HCT116 (cell line): ENCODE measurements at regions not wholly inside any gene's neighbourhood (a gene's known extent, or its start where the extent isn't known, plus 50 kb on each side); places are given as distances from the start of the nearest gene placed in this dataset.

Experiments
- ATAC-seq: fragments of 200-7000 bp; cut with Tn5 transposase; 2 replicates; pipeline ENCODE4 v1.9.1; 2020; ENCODE audit warnings: mild to moderate bottlenecking, moderate library complexity
- BruUV-seq: library from RNA; stranded (reverse); fragments of 400-500 nt; replicated peaks from 2 replicates; lab custom pipeline; 2021; lab: Mats Ljungman, UMichigan
- CTCF ChIA-PET: fragments of 300-600 bp; sonication (Branson Sonifier 250); formaldehyde crosslinking; loops from one replicate; lab custom pipeline; 2021; ENCODE audit warnings: antibody characterized with exemption; lab: Charles Lee
- POLR2A ChIA-PET: fragments of 300-600, 350-600 bp; sonication (Branson Sonifier 250); formaldehyde crosslinking; loops from one replicate; lab custom pipeline; 2021; ENCODE audit warnings: antibody characterized with exemption; lab: Charles Lee
- RAD21 ChIA-PET, 2 experiments: fragments of 300-600 bp; sonication (Branson Sonifier 250); formaldehyde crosslinking; loops; one replicate each; lab custom pipeline; 2023; ENCODE audit warnings: low total read pairs in 2 of 2; ENCODE audit not compliant: uncharacterized antibody in 2 of 2, unreplicated experiment in 2 of 2, low non-redundant PET in 1 of 2; lab: Charles Lee
- DNase-seq: peaks from one replicate; pipeline ENCODE4 v3.0.0-alpha.2; 2010; ENCODE audit warnings: low read depth, low spot score
- H2AFZ ChIP-seq: fragments of 200-600 bp; shearing (Covaris generic), sonication (generic); 2 replicates; pipeline ENCODE4 v1.6.1; 2017; ENCODE audit warnings: low read depth, mixed run types, mixed read lengths, antibody characterized with exemption, low read length; ENCODE audit not compliant: poor library complexity, severe bottlenecking
- H3K27ac ChIP-seq: 2 replicates; pipeline ENCODE4 v1.5.1; 2012; ENCODE audit warnings: low read depth, low read length
- H3K27me3 ChIP-seq: fragments of 200-600 bp; sonication (generic); 2 replicates; pipeline ENCODE4 v1.6.1; 2016; ENCODE audit warnings: mixed run types, low read length, mixed read lengths; ENCODE audit not compliant: insufficient read depth
- H3K36me3 ChIP-seq, 2 experiments: fragments of 200-500 bp in 1 of 2; fragments of 200-600 bp in 1 of 2; sonication (Bioruptor generic) in 1 of 2; sonication (generic) in 1 of 2; 2 replicates each; pipeline versions ENCODE4 v1.5.1 to v1.6.1; 2014 to 2016; ENCODE audit warnings: low read length in 2 of 2, inconsistent platforms in 1 of 2, mixed read lengths in 1 of 2, mixed run types in 1 of 2; ENCODE audit not compliant: insufficient read depth in 2 of 2, control insufficient read depth in 1 of 2
- H3K4me1 ChIP-seq, 2 experiments: fragments of 200-600 bp in 1 of 2; sonication (generic) in 1 of 2; 2 replicates each; pipeline versions ENCODE4 v1.5.1 to v1.6.1; 2012 to 2017; ENCODE audit warnings: low read length in 2 of 2, inconsistent platforms in 1 of 2, mild to moderate bottlenecking in 1 of 2, mixed read lengths in 1 of 2, mixed run types in 1 of 2, moderate library complexity in 1 of 2; ENCODE audit not compliant: insufficient read depth in 2 of 2, control insufficient read depth in 1 of 2
- H3K4me2 ChIP-seq: fragments of 200-600 bp; sonication (generic); 2 replicates; pipeline ENCODE4 v1.6.1; 2017; ENCODE audit warnings: mixed run types, low read length, mixed read lengths
- H3K4me3 ChIP-seq, 2 experiments: fragments of 200-600 bp in 1 of 2; sonication (generic) in 1 of 2; replicated peaks in 1 of 2; 2 replicates each; pipeline ENCODE4 v1.5.1; 2011 to 2016; ENCODE audit warnings: low read length in 2 of 2, control low read depth in 1 of 2, low read depth in 1 of 2, mild to moderate bottlenecking in 1 of 2, mixed read lengths in 1 of 2, mixed run types in 1 of 2
- H3K79me2 ChIP-seq: fragments of 200-600 bp; sonication (generic); 2 replicates; pipeline ENCODE4 v1.6.1; 2017; ENCODE audit warnings: mild to moderate bottlenecking, mixed run types, low read length, moderate library complexity, mixed read lengths; ENCODE audit not compliant: insufficient read depth
- H3K9ac ChIP-seq: fragments of 200-600 bp; sonication (generic); 2 replicates; pipeline ENCODE4 v1.6.1; 2016; ENCODE audit warnings: low read length, mixed read lengths
- H3K9me2 ChIP-seq: fragments of 200-600 bp; sonication (generic), shearing (Covaris generic); 2 replicates; pipeline ENCODE4 v1.6.1; 2017; ENCODE audit warnings: mixed run types, mild to moderate bottlenecking, moderate library complexity; ENCODE audit not compliant: insufficient read depth
- H3K9me3 ChIP-seq, 2 experiments: fragments of 200-500 bp in 1 of 2; fragments of 200-600 bp in 1 of 2; sonication (Bioruptor generic) in 1 of 2; sonication (generic) in 1 of 2; 2 replicates each; pipeline ENCODE4 v1.6.1; 2014 to 2017; ENCODE audit warnings: low read length in 2 of 2, mixed read lengths in 2 of 2, inconsistent platforms in 1 of 2, low read depth in 1 of 2, mild to moderate bottlenecking in 1 of 2, mixed run types in 1 of 2, moderate library complexity in 1 of 2; ENCODE audit not compliant: control insufficient read depth in 1 of 2, insufficient read depth in 1 of 2
- H4K20me1 ChIP-seq: fragments of 200-600 bp; sonication (generic), shearing (Covaris generic); 2 replicates; pipeline ENCODE4 v1.6.1; 2017; ENCODE audit warnings: mixed run types, mild to moderate bottlenecking, moderate library complexity; ENCODE audit not compliant: insufficient read depth
- ATF3 ChIP-seq: IDR thresholded peaks from 2 replicates; pipeline ENCODE4 v1.6.1; 2012
- CBX3 ChIP-seq: IDR thresholded peaks from 2 replicates; pipeline ENCODE4 v1.6.1; 2012; ENCODE audit warnings: low read depth
- CEBPB ChIP-seq: IDR thresholded peaks from 2 replicates; pipeline ENCODE4 v1.6.1; 2012; ENCODE audit warnings: low read depth
- CTCF ChIP-seq, 3 experiments: fragments of 200-600 bp in 1 of 3; sonication (generic) in 1 of 3; IDR thresholded peaks in 2 of 3; conservative IDR thresholded peaks in 1 of 3; 2 replicates each; pipeline ENCODE4 v1.5.1; 2012 to 2017; ENCODE audit warnings: low read depth in 2 of 3, low read length in 2 of 3, antibody characterized with exemption in 1 of 3, borderline replicate concordance in 1 of 3, control low read depth in 1 of 3, mild to moderate bottlenecking in 1 of 3, mixed read lengths in 1 of 3, mixed run types in 1 of 3, moderate library complexity in 1 of 3; ENCODE audit not compliant: insufficient read depth in 1 of 3
- ELF1 ChIP-seq: IDR thresholded peaks from 2 replicates; pipeline ENCODE4 v1.6.1; 2012; ENCODE audit warnings: low read depth, borderline replicate concordance
- EZH2 ChIP-seq: fragments of 200-600 bp; sonication (generic); IDR thresholded peaks from 2 replicates; pipeline ENCODE4 v1.6.1; 2017; ENCODE audit warnings: antibody characterized with exemption, mixed run types
- EZH2phosphoT487 ChIP-seq: fragments of 200-600 bp; IDR thresholded peaks from 2 replicates; pipeline ENCODE4 v1.6.1; 2018; ENCODE audit warnings: antibody characterized with exemption, borderline replicate concordance
- FOSL1 ChIP-seq: IDR thresholded peaks from 2 replicates; pipeline ENCODE4 v1.6.1; 2012; ENCODE audit warnings: low read depth
- POLR2A ChIP-seq: IDR thresholded peaks from 2 replicates; pipeline ENCODE4 v1.7.0; 2011; ENCODE audit warnings: borderline replicate concordance; ENCODE audit not compliant: insufficient read depth, insufficient read length; ENCODE audit errors: extremely low read depth
- POLR2AphosphoS5 ChIP-seq: IDR thresholded peaks from 2 replicates; pipeline ENCODE4 v1.6.1; 2011; ENCODE audit warnings: mild to moderate bottlenecking, low read depth, low read length, moderate library complexity
- RAD21 ChIP-seq: IDR thresholded peaks from 2 replicates; pipeline ENCODE4 v1.6.1; 2012; ENCODE audit warnings: low read depth, mild to moderate bottlenecking
- SP1 ChIP-seq: IDR thresholded peaks from 2 replicates; pipeline ENCODE4 v1.6.1; 2012; ENCODE audit warnings: low read depth
- TCF7L2 ChIP-seq: IDR thresholded peaks from 2 replicates; pipeline ENCODE4 v1.7.0; 2011; ENCODE audit warnings: borderline replicate concordance, inconsistent platforms; ENCODE audit not compliant: insufficient read depth, insufficient read length; ENCODE audit errors: extremely low read depth
- ZFX ChIP-seq: fragments of 450-650 bp; IDR thresholded peaks from 2 replicates; pipeline ENCODE4 v1.6.1; 2017
- ZNF274 ChIP-seq: fragments of 200-500 bp; sonication (Bioruptor generic); IDR thresholded peaks from 2 replicates; pipeline ENCODE4 v1.6.1; 2014; ENCODE audit warnings: mild to moderate bottlenecking, low read depth, low read length, inconsistent platforms
- intact Hi-C: fragments of 100-400 bp; cut with micrococcal nuclease; formaldehyde crosslinking; loops from 2 replicates; pipeline ENCODE4 v1.10.0; 2022
- TF ChIP-seq, protein P1 (sequence below): IDR thresholded peaks from 2 replicates; pipeline ENCODE4 v1.6.1; 2012; ENCODE audit warnings: low read depth
- TF ChIP-seq, protein P2 (sequence below): IDR thresholded peaks from 2 replicates; pipeline ENCODE4 v1.6.1; 2011; ENCODE audit warnings: mild to moderate bottlenecking, low read length, moderate library complexity; ENCODE audit not compliant: insufficient replicate concordance; ENCODE audit errors: extremely low read depth
- TF ChIP-seq, protein P3 (sequence below): IDR thresholded peaks from 2 replicates; pipeline ENCODE4 v1.6.1; 2012

DNA sequence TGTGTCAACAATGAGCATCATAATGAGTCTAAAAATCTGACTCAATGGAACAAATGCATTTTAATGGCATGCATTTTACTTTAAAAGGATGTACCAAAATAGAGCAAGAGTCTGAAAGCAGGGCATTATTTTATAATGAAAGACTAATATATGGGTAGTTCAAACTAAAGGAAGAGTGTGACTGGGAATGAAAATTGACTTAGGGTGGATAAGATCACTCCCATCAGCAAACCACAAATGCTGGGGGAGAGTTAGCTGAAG is 114.7 kb downstream of the SOX4 start:
- H3K79me2 ChIP-seq: no peaks in the 10 kb centered on the region
- ChIA-PET POLR2A (no interaction called here), CTCF (no interaction called here), RAD21 (no interaction called here)
- no peaks in the 10 kb centered on the region for H3K9me3 ChIP-seq
- H3K4me3 ChIP-seq: no peak overlapping the region
- no peak overlapping the region for H3K4me2 ChIP-seq
- no peak overlapping the region for H3K27ac ChIP-seq
- H3K27me3 ChIP-seq: no peaks in the 10 kb centered on the region
- no peaks in the 10 kb centered on the region for H3K36me3 ChIP-seq
- BruUV-seq: no TSS peak
- DNase-seq (no peak), ATAC-seq (no peak)
- TF ChIP-seq, protein P1, sequence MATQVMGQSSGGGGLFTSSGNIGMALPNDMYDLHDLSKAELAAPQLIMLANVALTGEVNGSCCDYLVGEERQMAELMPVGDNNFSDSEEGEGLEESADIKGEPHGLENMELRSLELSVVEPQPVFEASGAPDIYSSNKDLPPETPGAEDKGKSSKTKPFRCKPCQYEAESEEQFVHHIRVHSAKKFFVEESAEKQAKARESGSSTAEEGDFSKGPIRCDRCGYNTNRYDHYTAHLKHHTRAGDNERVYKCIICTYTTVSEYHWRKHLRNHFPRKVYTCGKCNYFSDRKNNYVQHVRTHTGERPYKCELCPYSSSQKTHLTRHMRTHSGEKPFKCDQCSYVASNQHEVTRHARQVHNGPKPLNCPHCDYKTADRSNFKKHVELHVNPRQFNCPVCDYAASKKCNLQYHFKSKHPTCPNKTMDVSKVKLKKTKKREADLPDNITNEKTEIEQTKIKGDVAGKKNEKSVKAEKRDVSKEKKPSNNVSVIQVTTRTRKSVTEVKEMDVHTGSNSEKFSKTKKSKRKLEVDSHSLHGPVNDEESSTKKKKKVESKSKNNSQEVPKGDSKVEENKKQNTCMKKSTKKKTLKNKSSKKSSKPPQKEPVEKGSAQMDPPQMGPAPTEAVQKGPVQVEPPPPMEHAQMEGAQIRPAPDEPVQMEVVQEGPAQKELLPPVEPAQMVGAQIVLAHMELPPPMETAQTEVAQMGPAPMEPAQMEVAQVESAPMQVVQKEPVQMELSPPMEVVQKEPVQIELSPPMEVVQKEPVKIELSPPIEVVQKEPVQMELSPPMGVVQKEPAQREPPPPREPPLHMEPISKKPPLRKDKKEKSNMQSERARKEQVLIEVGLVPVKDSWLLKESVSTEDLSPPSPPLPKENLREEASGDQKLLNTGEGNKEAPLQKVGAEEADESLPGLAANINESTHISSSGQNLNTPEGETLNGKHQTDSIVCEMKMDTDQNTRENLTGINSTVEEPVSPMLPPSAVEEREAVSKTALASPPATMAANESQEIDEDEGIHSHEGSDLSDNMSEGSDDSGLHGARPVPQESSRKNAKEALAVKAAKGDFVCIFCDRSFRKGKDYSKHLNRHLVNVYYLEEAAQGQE: no peak
- TF ChIP-seq, protein P2, sequence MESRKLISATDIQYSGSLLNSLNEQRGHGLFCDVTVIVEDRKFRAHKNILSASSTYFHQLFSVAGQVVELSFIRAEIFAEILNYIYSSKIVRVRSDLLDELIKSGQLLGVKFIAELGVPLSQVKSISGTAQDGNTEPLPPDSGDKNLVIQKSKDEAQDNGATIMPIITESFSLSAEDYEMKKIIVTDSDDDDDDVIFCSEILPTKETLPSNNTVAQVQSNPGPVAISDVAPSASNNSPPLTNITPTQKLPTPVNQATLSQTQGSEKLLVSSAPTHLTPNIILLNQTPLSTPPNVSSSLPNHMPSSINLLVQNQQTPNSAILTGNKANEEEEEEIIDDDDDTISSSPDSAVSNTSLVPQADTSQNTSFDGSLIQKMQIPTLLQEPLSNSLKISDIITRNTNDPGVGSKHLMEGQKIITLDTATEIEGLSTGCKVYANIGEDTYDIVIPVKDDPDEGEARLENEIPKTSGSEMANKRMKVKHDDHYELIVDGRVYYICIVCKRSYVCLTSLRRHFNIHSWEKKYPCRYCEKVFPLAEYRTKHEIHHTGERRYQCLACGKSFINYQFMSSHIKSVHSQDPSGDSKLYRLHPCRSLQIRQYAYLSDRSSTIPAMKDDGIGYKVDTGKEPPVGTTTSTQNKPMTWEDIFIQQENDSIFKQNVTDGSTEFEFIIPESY: no peak
- TF ChIP-seq ZNF274 (no peak), SP1 (no peak), EZH2phosphoT487 (no peak), CEBPB (no peak), RAD21 (no peak), ATF3 (no peak), POLR2AphosphoS5 (no peak), CBX3 (no peak), TCF7L2 (no peak), ELF1 (no peak), ZFX (no peak), EZH2 (no peak), CTCF (IDR thresholded peaks at IDR 0.05 in 2 of 3, conservative IDR thresholded peaks at IDR 0.05 in 1 of 3; ENCODE audit: borderline replicate concordance in 1 of 3, insufficient read depth in 1 of 3, low read depth in 2 of 3, low read length in 2 of 3) (no peak), FOSL1 (no peak), POLR2A (no peak)
- TF ChIP-seq, protein P3, sequence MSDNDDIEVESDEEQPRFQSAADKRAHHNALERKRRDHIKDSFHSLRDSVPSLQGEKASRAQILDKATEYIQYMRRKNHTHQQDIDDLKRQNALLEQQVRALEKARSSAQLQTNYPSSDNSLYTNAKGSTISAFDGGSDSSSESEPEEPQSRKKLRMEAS: no peak
- H3K9me2 ChIP-seq: no peaks in the 10 kb centered on the region
- H4K20me1 ChIP-seq: no peaks in the 10 kb centered on the region
- no peak overlapping the region for H3K9ac ChIP-seq
- H3K4me1 ChIP-seq: no peaks in the 10 kb centered on the region
- H2AFZ ChIP-seq: no peak overlapping the region
- intact Hi-C loops: no loop called here
